Ramos (cell line): ENCODE measurements at regions not wholly inside any gene's neighbourhood (a gene's known extent, or its start where the extent isn't known, plus 50 kb on each side); places are given as distances from the start of the nearest gene placed in this dataset.

Experiments used
- in situ Hi-C: fragments of 300-500 bp; cut with MboI; formaldehyde crosslinking; loops from one replicate; pipeline ENCODE4 v1.14.3; 2022; ENCODE audit warnings: low sequenced_read_pairs; ENCODE audit not compliant: unreplicated experiment

DNA sequence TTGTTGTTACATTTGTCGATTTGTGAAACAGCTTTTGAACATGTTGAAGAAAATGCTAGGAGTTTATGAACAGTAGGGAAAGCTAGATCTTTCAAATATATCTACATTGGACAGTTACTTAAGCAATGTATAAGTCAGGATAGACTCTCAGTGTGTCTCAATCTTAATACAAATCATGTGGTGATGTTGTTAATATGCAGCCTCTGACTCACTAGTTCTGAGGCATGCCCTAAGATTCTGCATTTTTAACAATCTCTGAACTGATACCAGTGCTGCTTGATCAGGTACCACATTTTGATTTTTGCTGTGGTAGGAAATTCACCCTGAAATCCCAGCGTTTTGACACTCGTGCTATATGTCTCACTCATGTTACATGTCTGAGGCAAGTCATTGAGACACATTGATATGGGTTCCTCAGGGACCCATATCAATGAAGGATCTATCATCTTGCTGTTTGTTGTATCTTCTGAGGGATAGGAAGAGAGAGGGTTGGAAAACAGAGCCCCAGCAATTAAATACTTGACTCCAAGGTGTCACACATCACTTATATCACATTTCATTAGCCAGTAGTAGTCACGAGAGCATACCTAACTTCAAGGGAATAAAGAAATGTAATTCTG, 597.9 kb downstream of the TAFA4 start:
- in situ Hi-C loops: no loop called here

DNA sequence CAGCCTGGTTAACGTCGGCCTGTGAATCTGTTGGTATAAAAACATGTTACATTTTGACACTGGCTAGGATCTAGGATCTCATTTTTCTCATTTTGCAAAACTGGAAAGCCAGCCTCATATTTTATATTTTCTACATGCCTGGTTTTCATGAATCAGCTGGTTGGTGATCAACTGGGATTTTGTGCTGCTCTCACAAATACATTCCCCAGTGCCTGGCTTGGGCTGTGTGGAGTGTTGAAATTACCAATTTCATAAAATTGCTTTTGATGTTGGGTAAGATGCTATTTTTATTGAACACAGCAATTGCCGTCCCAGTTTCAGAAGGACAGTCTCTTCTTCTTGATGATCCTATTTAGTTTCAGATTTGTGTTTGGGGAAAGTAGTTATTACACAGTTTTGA, 604.3 kb downstream of the TAFA4 start:
- in situ Hi-C loops: no loop called here

DNA sequence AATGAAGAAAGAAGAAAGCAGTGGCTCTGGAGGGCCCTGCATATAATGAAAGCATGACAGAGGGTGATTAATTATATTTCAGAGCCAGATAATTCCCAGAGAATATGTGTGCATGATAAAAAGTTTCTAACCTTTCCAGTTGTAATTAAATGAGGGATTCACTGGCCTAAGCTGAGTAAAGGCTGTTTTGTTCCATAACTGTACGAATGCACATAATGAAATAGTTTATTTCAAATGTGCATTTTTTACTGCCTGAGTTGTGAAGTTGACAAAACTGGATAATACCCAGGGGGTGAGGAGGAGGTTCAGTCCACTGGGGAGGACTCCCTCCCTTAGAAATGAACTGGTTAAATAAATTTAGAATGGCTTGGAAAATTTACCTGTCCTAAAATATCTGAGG, 616.4 kb downstream of the TAFA4 start:
- in situ Hi-C loops: no loop called here

DNA sequence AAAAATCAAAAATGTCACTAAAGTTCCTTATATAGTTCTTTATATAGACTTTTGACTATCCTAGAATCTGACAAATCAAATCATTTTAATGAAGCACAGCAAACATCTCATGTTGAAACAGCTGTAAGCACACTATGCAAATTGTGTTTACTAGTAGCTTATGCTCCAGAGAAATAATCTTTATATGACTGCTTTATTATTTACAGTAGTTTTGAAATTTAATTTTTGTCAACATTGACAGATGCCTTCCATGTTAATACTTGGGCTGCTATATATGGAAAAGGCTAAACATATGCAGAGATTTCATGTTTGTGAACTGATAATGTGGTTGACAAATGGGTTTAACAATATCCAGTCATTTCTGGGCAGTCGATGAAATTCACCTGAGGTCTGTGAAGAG, 616.8 kb downstream of the TAFA4 start:
- in situ Hi-C loops: no loop called here

DNA sequence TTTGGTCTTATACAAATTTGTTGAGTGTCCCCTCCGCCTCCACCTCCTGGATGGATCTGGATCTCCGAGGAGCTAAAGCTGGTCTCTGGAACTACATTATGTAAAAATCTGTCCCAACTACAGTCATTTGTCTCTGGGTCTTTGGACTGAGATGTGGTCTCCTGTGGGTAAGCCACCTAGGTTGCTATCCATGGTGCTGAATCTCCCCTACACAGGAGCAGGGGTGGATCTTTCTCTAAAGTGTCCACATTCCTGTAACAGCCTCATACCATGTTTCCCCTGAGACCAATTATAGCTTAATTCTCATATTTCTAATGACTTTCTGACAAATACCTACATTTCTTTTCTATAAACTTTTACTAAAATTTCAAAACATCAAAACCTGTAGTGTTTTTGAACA, 625.8 kb downstream of the TAFA4 start:
- in situ Hi-C loops: no loop called here

DNA sequence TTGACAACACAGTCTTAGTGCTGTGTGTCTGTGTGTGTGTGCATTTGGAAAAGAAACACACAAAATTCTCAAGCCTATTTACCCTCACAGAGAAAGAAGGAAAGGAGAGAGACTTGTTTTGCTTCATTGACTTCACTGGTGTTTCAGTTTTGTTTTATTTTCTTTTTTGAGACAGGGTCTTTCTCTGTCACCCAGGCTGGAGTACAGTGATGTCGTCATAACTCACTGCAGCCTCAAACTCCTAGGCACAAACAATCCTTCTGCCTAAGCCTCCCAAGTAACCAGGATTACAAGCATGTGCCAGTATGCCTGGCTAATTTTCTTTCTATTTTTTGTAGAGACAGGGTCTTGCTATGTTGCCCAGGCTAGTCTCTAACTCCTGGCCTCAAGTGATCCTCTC, 636.9 kb downstream of the TAFA4 start:
- in situ Hi-C loops: no loop called here

DNA sequence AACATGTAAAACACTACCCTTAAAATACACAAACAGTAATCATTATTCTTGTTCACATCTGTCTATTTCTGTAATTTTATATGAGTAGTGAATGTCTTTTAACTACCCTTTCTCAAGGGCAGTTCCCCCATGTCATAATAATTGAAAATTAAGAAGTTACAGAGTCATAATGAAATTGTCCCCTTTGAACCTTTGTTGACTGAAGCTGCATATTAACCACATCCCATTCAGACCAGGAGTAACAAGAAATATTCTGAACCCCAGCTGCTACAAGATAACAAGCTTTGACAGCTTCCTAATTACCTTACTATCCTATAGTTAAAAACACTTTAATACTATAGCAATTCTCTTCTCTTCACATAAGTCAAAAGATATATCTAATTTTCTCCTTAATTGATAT, 635.9 kb upstream of the SUCLG2 start:
- in situ Hi-C loops: no loop called here

DNA sequence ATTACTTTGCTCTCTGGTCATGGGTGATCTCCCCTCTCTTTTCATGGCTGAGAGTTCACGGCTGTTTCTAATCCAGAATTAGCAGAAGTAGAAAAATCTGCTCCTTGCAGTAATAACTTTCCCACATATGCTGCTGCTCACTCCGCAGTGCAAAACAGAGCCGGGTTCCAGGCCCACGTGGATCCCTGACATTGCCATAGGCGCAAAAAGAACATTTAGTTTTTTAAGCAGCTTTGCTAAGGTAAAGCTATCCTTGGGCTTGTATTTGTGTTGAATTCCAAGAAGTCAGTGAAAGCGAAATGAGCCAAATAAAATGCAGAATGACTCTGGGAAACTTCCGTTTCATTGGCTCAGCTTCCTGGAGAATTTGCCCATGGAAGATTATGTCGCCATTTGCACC, 633.7 kb upstream of the SUCLG2 start:
- in situ Hi-C loops: no loop called here

DNA sequence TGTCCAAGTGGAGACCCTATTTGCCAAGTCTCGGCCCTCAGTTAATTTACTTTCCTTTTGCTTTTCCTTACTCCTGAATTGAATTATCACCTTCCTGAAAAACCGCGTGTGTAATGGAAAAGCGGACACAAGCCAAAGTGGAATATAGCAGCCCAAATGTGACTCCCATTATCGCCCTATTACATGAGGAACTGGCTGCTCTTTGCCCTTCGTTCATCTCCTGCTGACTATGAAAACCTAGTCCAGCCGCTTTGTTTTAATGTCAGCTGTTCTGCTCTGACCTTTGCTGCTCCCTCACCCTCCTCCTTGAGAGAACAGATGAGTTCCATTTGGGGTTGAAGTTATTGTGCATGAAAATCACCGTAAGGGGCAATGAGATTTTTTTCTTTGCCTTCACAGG, 632.7 kb upstream of the SUCLG2 start:
- in situ Hi-C loops: no loop called here

DNA sequence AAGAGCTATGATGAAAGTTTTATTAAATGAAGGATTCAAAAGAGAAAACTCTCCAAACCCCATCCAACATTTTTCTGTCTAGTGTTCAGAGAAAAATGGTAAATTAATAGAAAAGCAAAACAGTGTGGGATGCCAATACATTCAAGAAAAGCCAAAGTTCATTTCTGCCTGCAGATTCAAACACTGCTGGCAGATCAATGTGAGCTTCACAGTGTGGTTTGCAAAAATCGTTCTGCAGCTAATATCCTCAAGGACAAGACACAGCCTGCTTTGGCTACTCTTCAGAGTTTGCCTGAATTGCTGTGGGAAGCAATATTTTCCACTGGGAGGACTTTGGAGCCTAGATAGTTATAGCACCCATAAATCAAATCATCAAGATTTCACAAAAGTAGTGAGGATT, 619.9 kb upstream of the SUCLG2 start:
- in situ Hi-C loops: no loop called here

DNA sequence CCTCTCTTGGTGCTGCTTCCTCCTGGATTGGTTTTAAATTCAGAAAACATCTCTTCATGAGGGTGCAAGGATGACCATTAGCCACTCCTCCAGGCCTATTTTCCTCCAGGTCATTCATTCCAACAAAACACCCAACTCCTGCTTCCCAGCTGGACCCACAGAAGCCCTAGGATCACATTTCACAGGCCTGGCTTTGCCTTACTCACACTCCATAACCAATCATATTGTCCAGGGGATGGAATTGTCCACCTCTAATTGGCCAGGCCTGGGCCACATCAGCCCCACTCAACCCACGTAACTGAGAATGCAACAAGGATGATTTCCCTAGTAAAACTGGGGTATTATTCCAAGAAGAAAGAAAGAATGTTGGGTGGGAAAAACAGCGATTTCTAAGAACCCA, 616.7 kb upstream of the SUCLG2 start:
- in situ Hi-C loops: no loop called here

DNA sequence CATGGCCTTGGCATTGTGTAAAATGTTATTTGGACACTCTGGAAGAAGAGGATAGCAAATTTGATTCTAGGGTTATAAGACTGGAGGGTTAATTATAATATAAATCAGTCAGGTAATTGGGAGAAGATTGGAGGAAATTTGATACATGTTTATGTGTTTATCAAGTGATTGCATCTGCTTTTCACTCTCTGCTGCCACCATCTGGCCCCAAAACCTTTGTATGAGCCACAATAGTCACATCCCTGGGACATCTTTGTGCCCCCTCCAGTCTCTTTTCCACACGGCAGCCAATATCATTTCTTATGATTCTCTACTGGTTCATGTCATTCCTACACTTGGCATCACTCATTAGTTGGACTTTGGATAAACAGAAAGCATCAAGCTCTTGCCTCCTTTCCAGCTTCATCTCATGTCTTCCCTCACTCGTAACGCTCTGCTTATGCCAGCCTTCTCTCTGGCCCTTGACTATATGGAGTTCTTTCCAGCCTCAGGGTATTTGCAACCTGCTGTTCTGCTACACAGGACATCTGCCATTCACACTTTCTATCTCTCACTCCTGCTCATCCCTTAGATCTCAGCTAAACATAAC, 602.3 kb upstream of the SUCLG2 start:
- in situ Hi-C loops: no loop called here

DNA sequence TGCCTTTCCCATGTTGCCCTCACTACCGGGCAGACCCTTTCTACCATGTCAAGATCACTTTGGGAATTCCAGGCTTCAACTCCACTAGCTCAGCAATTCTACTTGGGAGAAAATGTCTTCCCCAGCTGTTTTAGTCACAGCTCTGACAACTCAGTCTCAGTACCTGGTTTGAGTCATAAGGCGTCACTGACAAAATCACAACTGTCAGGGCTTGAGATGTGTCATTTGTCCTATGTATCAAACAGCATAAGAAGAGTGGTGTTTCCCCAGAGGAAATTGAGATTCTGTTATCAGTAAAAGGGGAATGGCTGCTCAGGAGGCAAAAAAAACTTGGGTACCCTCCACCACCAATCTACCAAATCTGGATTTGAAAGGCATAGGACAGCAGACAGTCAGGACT, 594.9 kb upstream of the SUCLG2 start:
- in situ Hi-C loops: no loop called here

DNA sequence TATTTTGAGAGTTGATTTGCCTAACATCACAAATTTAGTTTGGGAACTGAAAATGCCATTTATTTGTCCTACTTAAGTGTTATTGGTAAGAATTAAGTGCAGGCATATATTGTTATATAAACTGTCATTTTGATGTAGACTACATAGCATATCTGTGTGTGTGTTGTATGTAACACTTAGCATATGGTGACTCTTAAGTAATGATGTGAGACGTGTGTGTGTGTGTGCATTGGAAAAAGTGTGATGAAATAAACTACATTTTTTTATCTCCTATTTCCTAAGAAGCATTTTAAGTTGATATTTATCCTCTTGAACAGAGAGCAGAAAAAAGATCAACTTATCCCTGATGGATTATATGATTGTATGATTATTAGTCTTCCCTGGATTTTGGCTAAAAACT, 588.2 kb upstream of the SUCLG2 start:
- in situ Hi-C loops: no loop called here

DNA sequence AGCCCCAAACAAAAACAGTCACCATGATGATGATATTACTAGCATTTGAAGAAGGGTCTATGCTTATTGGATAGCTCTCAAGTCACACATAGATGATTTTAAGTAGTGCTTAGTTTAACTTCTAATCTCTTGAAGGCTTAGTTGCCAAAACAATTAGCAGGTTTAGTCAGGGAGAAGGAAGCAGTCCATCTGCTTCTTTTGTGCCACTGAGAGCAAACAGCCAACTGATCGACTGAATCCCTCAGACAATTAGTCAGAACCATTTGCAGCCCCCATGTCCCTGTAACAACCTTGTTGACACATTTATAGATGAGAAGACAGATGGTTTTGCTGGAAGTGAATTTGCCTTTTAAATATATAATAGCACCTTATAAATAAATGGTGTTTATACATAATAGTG, 585.1 kb upstream of the SUCLG2 start:
- in situ Hi-C loops: no loop called here

DNA sequence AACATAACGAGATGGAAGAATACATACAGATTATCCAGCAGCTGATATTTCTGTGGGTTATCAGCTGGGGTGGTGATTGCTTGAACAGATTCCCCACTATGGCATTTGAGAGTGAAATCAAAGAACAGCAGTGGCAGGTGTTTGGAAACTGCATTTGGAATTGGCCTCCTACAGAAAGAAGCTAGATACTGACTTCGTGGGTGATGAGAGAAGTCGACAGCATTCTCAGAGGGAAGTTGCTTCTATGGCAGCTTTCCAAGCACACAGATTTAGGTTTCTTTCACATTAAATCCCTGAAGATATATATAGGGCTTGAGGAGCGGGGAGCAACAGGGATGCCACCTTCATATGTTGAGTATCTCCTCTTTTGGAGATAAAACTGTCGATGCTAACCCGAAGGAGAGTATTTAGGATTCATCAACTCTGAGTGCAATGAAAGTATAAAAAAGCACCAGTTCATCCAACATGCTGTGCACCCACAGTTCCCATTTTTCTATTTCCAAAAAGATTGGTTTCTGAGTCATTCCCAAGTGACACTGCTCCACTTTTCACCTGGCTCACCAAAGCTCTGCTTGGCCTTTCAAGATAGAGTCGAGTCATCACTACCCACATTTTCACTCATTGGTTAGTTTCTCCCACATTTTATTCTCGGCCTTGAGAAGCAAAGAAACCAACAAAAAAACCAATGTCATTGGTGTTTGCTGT, 579.8 kb upstream of the SUCLG2 start:
- in situ Hi-C loops: no loop called here

DNA sequence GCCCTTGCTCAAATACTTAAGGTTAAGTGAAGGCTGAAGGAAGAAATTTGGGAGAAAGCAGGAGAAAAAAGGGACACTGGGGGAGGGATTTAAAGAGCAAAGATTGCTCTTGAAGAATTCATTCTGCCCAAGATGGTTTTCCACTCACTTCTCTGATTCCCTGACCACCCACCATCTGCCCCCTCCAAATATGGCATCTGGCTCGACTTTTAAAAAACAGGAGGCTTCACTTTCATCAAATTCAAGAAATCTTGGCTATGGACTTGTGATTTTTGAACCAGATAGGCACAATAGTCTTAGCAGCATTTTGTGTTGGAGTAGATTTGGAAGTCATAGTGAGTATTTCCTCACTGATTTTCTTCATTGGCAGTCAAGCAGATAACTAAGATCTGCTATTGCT, 574.4 kb upstream of the SUCLG2 start:
- in situ Hi-C loops: no loop called here

DNA sequence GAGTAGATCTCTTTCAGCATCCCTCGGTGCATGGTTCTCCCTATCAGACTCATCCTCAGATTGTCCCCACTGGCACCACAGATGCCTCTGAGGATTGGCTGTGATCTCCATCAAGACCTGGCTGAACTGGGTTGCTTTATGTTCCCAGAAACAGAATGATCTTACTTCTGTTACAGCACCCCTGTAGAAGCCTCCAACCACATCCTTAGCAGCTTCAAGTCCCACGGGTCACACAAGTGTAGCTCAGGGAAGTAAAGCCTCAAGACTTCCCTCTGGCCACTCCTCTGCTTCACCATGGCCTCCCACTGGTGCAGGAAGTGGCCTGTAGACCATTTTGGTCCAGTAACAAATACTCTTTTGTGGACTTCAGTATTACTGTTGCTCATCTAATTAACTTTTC, 566.4 kb upstream of the SUCLG2 start:
- in situ Hi-C loops: no loop called here

DNA sequence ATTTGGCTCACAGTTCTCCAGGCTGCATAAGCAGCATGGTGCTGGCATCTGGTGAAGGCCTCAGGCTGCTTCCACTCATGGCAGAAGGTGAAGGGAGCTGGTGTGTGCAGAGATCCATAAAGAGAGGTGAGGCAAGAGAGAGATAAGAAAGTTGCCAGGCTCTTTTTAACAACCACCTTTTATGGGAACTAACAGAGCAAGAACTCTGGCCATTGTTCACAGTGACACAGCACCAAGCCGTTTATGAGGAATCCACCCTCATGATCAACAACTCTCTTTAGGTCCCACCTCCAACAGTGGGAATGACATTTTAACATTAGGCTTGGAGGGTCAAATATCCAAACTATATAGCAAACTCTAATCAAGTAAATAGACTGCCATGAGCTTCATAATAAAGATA, 557.2 kb upstream of the SUCLG2 start:
- in situ Hi-C loops: no loop called here

DNA sequence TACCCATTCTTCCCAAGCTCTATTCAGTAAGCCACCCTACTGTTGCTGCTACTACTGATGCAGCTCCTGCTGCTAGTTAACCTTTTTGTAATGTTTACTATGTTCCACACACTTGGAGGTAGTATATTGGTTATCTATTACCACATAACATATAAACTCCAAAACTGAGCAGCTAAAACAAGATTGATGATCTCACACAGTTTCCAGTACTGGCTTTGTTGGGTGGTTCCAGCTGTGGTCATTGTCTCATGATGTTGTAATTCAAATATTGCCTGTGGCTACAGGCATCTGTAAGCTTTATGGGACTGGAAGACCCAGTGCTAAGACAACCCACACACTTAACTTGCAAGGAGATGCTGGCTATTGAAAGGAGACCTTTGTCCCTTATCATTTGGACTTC, 556.2 kb upstream of the SUCLG2 start:
- in situ Hi-C loops: no loop called here

DNA sequence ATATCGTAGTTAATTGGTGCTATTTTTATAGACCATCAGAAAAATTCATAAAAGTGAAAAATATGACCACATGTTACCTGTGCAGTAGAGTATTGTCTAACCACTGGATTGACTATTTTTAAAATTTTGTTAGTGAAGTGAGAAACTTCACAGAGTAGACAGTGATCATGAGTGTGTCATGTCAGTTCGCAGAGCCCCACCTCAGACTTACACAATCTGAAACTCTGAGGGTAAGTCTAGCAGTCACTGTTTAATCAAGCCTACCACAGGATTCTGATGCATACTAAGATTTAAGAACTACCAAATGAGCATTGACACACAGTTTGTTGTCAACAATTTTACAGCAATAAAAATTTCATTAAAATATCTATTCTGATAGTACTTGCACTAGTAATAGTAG, 552.9 kb upstream of the SUCLG2 start:
- in situ Hi-C loops: no loop called here

DNA sequence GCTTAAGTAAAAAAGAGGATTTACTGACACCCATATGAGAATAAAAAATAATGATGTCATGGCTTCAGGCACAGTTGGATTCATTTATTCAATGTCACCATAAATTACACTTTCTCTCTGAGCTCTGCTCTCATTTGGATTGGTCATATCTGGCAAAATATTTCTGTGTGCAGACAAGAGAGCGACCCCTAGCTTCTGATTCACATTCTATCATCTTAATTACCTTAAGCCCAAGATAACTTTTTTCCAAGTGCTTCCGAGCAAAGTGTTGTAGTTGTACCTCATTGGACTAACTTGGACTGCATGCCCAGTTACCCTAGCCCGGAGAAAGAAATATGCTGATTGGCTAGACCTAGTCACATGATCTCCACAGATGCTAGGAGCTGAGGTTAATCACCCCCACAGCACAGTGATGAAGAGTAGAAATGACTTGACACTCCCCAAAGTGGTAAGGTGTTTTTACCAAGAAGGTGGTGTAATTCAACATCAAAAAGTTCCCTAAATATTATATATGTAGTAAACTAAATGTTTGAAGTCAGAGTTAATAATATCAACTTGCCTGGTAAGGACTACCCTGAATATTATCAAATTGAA, 552.2 kb upstream of the SUCLG2 start:
- in situ Hi-C loops: no loop called here
